ENCODE measurements at regions not wholly inside any gene's neighbourhood (a gene's known extent, or its start where the extent isn't known, plus 50 kb on each side); places are given as distances from the start of the nearest gene placed in this dataset.
"Not testable (repeated sequence)": the region's sequence is repeated elsewhere in the genome, so short reads cannot be mapped to it uniquely, and the experiment has no call there.

DNA sequence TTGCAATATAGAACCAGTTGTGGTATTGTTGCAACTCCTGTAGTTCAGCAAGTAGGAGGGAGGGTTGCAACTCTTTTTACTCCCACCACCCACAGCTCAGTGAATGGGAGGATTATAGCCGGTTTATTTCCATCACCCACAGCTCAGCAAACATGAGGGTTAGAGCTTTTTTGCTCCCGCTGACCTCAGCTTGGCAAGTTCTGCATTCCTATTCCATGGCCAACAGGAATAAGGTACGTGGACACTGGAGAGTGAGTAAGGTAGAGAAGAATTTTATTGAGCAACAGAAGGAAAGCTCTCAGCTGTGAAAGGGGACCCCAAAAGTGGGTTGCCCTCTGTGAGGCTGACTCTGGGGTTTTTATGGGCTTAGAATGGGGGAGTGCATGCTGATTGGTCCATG is 167.1 kb upstream of the SMIM30 start:
- no peaks in the 10 kb centered on the region for H3K4me1 Mint-ChIP-seq
- peaks cover 5% of the 10 kb centered on the region for H3K9me3 Mint-ChIP-seq
- no peaks in the 10 kb centered on the region for H3K36me3 Mint-ChIP-seq (ENCODE audit: insufficient read depth)
- no peak for DNase-seq (ENCODE audit: low spot score in 2 of 2)
- H3K4me3 Mint-ChIP-seq: no peak overlapping the region
- ATAC-seq (replicated peaks; ENCODE audit: extremely low read depth, poor library complexity, severe bottlenecking): no peak
- H3K27me3 Mint-ChIP-seq: no peaks in the 10 kb centered on the region
- no peak overlapping the region for H3K27ac Mint-ChIP-seq (ENCODE audit: low read depth)

DNA sequence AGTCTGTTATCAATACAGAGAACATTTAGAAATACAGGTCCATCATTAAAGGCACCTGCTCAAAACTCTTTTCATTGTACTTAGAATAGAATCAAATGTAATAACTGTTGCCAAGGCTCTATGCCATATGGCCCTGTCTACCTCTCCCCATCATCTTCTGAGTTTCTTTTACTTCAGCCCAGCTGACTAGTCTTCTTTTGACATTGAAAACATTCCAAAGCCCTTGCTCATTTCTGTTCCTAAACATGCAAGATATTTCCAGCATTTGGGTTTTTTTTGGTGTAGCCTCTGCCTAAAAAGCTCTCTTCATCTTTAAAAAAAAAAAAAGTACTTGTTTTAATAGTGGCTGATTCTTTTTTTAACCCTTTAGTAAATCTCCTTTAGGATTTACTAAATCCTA is 165.5 kb upstream of the SMIM30 start:
- Mint-ChIP-seq H3K27ac (ENCODE audit: low read depth) (no peak overlapping the region), H3K27me3 (no peaks in the 10 kb centered on the region), H3K36me3 (ENCODE audit: insufficient read depth) (no peaks in the 10 kb centered on the region), H3K4me3 (no peak overlapping the region), H3K9me3 (peaks cover 5% of the 10 kb centered on the region), H3K4me1 (no peaks in the 10 kb centered on the region)
- no peak for DNase-seq (ENCODE audit: low spot score in 2 of 2)
- no peak for ATAC-seq (replicated peaks; ENCODE audit: extremely low read depth, poor library complexity, severe bottlenecking)

DNA sequence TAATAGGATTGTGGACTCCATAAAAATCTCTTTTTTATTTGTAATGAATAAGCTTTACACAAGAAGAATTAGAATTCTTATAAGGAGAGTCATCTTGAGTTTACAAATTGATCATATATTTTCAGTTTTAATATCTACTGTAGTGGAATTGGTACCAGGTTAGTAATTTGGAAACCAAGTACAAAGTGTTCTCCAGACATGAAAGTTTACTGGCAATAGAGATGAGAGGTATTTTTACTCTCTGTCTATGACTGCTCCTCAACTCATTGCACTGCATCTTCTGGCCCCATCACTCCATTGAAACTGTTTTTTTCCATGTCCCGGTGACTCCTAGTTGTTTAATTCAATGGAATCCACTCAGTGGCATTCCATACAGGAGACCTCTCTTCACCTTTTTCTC is 164.5 kb upstream of the SMIM30 start:
- Mint-ChIP-seq H3K9me3 (peaks cover 5% of the 10 kb centered on the region), H3K36me3 (ENCODE audit: insufficient read depth) (no peaks in the 10 kb centered on the region), H3K4me3 (no peak overlapping the region), H3K4me1 (no peaks in the 10 kb centered on the region), H3K27ac (ENCODE audit: low read depth) (no peak overlapping the region), H3K27me3 (no peaks in the 10 kb centered on the region)
- DNase-seq (ENCODE audit: low spot score in 2 of 2): no peak
- ATAC-seq (replicated peaks; ENCODE audit: extremely low read depth, poor library complexity, severe bottlenecking): no peak

DNA sequence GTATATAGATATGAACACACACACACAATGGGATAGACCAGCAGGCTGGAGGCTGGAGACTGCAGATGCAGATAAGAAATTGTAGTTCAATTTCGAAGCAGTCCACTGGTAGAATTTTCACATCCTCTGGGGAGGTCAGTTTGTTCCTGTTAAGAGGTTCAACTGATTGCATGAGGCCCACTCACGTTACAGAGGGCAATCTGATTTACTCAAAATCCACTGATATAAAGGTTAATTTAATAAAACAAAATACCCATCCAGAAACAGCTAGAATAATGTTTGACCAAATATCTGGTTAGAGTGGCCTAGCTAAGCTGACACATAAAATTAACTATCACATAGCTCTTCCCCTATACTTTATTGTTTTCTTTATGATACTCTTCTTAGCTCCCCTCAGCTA is 162.9 kb upstream of the SMIM30 start:
- no peak overlapping the region for H3K27ac Mint-ChIP-seq (ENCODE audit: low read depth)
- H3K27me3 Mint-ChIP-seq: no peaks in the 10 kb centered on the region
- H3K9me3 Mint-ChIP-seq: no peaks in the 10 kb centered on the region
- H3K4me3 Mint-ChIP-seq: no peak overlapping the region
- H3K36me3 Mint-ChIP-seq (ENCODE audit: insufficient read depth): no peaks in the 10 kb centered on the region
- H3K4me1 Mint-ChIP-seq: no peaks in the 10 kb centered on the region
- DNase-seq (ENCODE audit: low spot score in 2 of 2) (no peak), ATAC-seq (replicated peaks; ENCODE audit: extremely low read depth, poor library complexity, severe bottlenecking) (no peak)

DNA sequence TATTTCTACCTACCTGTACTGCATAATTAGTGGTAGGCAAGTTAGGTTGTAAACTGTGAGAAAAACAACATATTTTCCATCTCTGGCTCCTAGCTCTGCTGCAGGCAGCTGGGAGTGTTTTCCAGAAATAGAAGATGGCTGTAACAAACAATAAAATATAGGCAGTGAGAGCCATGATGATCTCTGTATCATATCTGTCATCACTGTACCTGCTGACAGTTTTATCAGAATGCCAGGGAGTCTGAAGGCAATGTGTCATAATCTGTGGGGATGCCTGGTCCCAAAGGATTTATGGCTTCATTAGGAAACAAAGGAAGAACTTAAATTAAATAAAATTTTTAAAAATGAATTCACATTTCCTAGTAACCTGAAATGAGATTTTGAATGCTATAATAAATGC is 160.9 kb upstream of the SMIM30 start:
- DNase-seq (ENCODE audit: low spot score in 2 of 2) (no peak), ATAC-seq (replicated peaks; ENCODE audit: extremely low read depth, poor library complexity, severe bottlenecking) (no peak)
- H3K27ac Mint-ChIP-seq (ENCODE audit: low read depth): no peak overlapping the region
- H3K27me3 Mint-ChIP-seq: no peaks in the 10 kb centered on the region
- no peak overlapping the region for H3K4me3 Mint-ChIP-seq
- H3K36me3 Mint-ChIP-seq (ENCODE audit: insufficient read depth): no peaks in the 10 kb centered on the region
- no peaks in the 10 kb centered on the region for H3K9me3 Mint-ChIP-seq
- H3K4me1 Mint-ChIP-seq: no peaks in the 10 kb centered on the region

DNA sequence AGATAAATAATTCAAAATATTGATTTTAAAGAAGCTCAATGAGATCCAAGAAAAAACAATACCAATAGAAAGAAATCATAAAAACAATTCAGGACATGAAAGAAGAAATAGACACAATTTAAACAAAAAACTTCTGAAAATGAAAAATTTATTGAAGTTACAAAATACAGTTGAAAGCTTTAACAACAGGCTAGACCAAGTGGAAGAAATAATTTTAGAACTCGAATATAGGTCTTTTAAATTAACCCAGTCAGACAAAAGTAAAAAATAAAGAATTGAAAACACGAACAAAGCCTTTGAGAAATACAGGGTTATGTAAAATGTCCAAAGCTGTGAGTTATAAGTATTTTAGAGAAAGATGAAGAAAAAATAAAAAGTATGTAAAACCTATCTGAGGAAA is 152.4 kb upstream of the SMIM30 start:
- Mint-ChIP-seq H3K27me3 (no peaks in the 10 kb centered on the region), H3K4me1 (no peaks in the 10 kb centered on the region), H3K27ac (ENCODE audit: low read depth) (no peak overlapping the region), H3K36me3 (ENCODE audit: insufficient read depth) (no peaks in the 10 kb centered on the region), H3K4me3 (no peak overlapping the region), H3K9me3 (peaks cover 27% of the 10 kb centered on the region)
- DNase-seq (ENCODE audit: low spot score in 2 of 2) (no peak), ATAC-seq (replicated peaks; ENCODE audit: extremely low read depth, poor library complexity, severe bottlenecking) (no peak)

DNA sequence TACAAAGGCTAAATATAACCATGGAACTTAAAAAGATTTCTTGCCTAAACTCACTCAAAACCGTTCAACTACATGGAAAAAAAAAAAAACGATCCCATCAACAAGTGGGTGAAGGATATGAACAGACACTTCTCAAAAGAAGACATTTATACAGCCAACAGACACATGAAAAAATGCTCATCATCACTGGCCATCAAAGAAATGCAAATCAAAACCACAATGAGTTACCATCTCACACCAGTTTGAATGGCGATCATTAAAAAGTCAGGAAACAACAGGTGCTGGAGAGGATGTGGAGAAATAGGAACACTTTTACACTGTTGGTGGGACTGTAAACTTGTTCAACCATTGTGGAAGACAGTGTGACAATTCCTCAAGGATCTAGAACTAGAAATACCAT is 151.2 kb upstream of the SMIM30 start:
- H3K27ac Mint-ChIP-seq (ENCODE audit: low read depth); H3K27me3 Mint-ChIP-seq; DNase-seq (ENCODE audit: low spot score in 2 of 2); H3K36me3 Mint-ChIP-seq (ENCODE audit: insufficient read depth); ATAC-seq (replicated peaks; ENCODE audit: extremely low read depth, poor library complexity, severe bottlenecking); H3K4me1 Mint-ChIP-seq; H3K4me3 Mint-ChIP-seq: not testable (repeated sequence)
- peaks cover 27% of the 10 kb centered on the region for H3K9me3 Mint-ChIP-seq

DNA sequence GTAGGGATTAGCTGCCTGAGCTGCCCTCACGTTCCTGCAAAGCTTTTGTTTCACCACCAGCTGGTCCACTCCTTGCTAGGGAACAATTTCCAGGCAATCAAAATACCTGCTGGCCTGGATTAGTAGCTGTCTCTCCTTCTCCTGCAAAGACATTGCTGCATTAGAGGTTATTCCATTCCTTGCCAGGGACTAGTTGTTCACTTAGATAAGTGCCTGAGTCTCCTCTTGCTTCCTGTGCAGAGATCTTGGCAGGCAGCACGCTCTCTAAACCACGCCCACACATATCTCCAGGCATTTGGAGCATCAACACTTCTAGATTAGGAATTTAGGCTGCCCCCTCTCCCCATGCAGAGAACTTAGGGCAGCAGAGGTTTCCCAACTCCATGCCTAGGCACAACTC is 150.4 kb upstream of the SMIM30 start:
- Mint-ChIP-seq H3K4me3 (no peak overlapping the region), H3K36me3 (ENCODE audit: insufficient read depth) (no peaks in the 10 kb centered on the region), H3K9me3 (peaks cover 26% of the 10 kb centered on the region), H3K27me3 (no peaks in the 10 kb centered on the region), H3K4me1 (no peaks in the 10 kb centered on the region), H3K27ac (ENCODE audit: low read depth) (no peak overlapping the region)
- no peak for DNase-seq (ENCODE audit: low spot score in 2 of 2)
- ATAC-seq (replicated peaks; ENCODE audit: extremely low read depth, poor library complexity, severe bottlenecking): no peak

DNA sequence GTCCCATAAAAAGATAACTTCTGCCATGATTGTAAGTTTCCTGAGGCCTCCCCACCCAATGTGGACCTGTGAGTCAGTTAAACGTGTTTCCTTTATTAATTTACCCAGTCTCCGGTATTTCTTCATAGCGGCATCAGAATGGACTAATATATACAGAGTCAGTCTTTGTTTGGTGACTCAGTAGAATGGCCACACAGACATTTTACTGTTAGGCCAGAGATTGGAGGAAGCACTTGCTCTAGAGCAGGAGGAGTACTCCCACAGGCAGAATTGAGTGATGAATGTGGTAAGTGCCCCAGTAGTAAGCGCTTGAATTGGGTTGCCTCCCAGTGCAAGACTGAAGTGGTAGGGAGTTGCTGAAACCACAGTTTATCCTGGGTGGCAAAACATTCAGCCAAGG is 149.5 kb upstream of the SMIM30 start:
- Mint-ChIP-seq H3K36me3 (ENCODE audit: insufficient read depth) (no peaks in the 10 kb centered on the region), H3K9me3 (peaks cover 24% of the 10 kb centered on the region), H3K27me3 (no peaks in the 10 kb centered on the region), H3K27ac (ENCODE audit: low read depth) (no peak overlapping the region), H3K4me3 (no peak overlapping the region), H3K4me1 (no peaks in the 10 kb centered on the region)
- DNase-seq (ENCODE audit: low spot score in 2 of 2) (no peak), ATAC-seq (replicated peaks; ENCODE audit: extremely low read depth, poor library complexity, severe bottlenecking) (no peak)

DNA sequence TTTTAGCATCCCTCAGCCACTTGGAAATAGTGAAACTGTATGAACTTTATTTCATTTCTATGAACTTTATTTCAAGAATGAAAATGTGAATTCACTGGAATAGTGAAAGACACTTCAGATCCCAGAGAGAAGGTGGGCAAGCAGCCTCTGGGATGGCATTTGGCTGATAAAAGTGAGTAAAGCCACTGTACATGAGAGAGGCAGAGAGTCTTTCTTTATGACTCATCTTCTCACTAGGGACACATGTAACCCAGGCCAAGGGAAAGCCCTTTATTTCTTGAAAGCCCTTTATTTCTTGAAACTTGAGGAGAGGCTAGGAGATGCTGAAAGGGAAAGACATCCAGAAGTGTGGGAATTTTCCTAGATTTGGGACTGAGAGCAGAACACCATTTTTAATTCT is 148.9 kb upstream of the SMIM30 start:
- Mint-ChIP-seq H3K27ac (ENCODE audit: low read depth) (no peak overlapping the region), H3K9me3 (peaks cover 24% of the 10 kb centered on the region), H3K4me1 (no peaks in the 10 kb centered on the region), H3K27me3 (no peaks in the 10 kb centered on the region), H3K4me3 (no peak overlapping the region), H3K36me3 (ENCODE audit: insufficient read depth) (no peaks in the 10 kb centered on the region)
- ATAC-seq (replicated peaks; ENCODE audit: extremely low read depth, poor library complexity, severe bottlenecking) (no peak), DNase-seq (ENCODE audit: low spot score in 2 of 2) (no peak)

DNA sequence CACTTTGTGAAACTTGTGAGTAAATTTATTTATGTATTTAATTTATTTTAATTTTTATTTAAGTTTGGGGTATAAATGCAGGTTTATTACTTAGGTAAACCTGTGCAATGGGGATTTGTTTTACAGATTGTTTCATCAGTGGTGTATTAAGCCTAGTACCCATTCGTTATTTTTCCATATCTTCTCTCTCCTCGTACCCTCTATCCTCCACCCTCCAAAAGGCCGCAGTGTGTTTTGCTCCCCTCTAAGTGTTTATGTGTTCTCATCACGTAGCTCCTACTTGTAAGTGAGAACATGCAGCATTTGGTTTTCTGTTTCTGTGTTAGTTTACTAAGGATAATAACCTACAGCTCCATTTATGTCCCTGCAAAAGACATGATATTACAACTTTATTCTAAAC is 145.4 kb upstream of the SMIM30 start:
- Mint-ChIP-seq H3K9me3 (peaks cover 6% of the 10 kb centered on the region), H3K27me3 (no peaks in the 10 kb centered on the region), H3K4me3 (no peak overlapping the region), H3K4me1 (no peaks in the 10 kb centered on the region), H3K27ac (ENCODE audit: low read depth) (no peak overlapping the region), H3K36me3 (ENCODE audit: insufficient read depth) (no peaks in the 10 kb centered on the region)
- DNase-seq (ENCODE audit: low spot score in 2 of 2): no peak
- ATAC-seq (replicated peaks; ENCODE audit: extremely low read depth, poor library complexity, severe bottlenecking): no peak

DNA sequence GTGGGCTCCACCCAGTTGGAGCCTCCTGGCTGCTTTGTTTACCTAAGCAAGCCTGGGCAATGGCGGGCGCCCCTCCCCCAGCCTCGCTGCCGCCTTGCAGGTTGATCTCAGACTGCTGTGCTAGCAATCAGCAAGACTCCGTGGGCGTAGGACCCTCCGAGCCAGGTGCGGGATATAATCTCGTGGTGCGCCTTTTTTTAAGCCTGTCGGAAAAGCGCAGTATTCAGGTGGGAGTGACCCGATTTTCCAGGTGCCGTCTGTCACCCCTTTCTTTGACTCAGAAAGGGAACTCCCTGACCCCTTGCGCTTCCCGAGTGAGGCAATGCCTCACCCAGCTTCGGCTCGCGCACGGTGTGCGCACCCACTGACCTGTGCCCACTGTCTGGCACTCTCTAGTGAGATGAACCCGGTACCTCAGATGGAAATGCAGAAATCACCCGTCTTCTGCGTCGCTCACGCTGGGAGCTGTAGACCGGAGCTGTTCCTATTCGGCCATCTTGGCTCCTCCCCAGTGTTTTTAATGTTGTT is 144.9 kb upstream of the SMIM30 start:
- not testable (repeated sequence) for H3K4me3 Mint-ChIP-seq; ATAC-seq (replicated peaks; ENCODE audit: extremely low read depth, poor library complexity, severe bottlenecking); H3K27ac Mint-ChIP-seq (ENCODE audit: low read depth); DNase-seq (ENCODE audit: low spot score in 2 of 2); H3K9me3 Mint-ChIP-seq; H3K4me1 Mint-ChIP-seq; H3K27me3 Mint-ChIP-seq; H3K36me3 Mint-ChIP-seq (ENCODE audit: insufficient read depth)

DNA sequence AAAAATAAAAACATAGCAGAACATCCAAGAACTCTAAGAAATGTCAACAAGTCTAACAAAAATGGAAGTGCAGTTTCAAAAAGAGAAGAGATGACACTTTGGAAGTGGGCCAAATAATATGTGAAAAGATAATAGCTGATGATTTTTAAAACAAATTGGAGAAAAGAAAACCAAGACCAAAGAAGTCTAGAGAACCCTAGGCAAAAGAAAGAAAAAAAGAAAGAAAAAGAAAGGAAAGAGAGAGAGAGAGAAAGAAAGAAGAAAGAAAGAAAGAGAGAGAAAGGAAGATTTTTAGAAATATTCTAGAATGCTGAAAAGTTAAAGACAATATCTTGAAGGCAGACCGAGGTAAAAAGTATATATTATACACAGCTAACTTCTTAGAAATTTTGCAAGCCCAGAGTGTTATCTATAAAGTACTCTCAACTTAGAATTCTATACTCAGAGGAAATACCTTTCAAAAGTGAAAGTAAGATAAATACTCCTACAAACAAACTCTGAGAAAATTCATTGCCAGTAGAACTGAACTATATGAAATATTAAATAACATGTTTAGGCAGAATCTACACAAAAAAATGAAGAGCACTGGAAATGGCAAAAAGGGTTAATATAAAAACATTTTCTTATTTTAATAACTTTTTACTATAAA is 138.7 kb upstream of the SMIM30 start:
- H3K4me1 Mint-ChIP-seq: no peaks in the 10 kb centered on the region
- no peak for ATAC-seq (replicated peaks; ENCODE audit: extremely low read depth, poor library complexity, severe bottlenecking)
- peaks cover 6% of the 10 kb centered on the region for H3K9me3 Mint-ChIP-seq
- H3K4me3 Mint-ChIP-seq: no peak overlapping the region
- no peak for DNase-seq (ENCODE audit: low spot score in 2 of 2)
- H3K27ac Mint-ChIP-seq (ENCODE audit: low read depth): no peak overlapping the region
- no peaks in the 10 kb centered on the region for H3K27me3 Mint-ChIP-seq
- H3K36me3 Mint-ChIP-seq (ENCODE audit: insufficient read depth): no peaks in the 10 kb centered on the region

DNA sequence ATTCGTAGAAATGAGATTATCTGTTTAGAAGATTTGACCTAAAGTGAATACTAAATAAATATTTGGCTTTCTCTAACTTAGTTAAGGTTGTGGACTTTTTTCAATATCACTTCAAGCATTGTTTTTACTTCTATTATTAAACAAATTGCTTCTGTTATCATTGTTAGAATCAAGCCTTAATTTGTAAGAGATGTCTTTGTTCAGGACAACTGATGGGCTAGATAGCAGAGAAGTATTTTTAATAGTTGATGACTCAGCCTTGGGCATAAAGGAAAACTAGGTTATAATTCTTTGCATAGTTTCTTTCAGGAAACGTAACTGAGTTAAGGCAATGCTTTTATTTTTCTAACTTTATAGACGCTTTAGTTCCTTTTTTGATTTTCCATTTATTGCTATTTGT is 128.8 kb upstream of the SMIM30 start:
- ATAC-seq (replicated peaks; ENCODE audit: extremely low read depth, poor library complexity, severe bottlenecking): no peak
- no peak for DNase-seq (ENCODE audit: low spot score in 2 of 2)
- no peak overlapping the region for H3K27ac Mint-ChIP-seq (ENCODE audit: low read depth)
- H3K27me3 Mint-ChIP-seq: no peaks in the 10 kb centered on the region
- no peaks in the 10 kb centered on the region for H3K4me1 Mint-ChIP-seq
- H3K36me3 Mint-ChIP-seq (ENCODE audit: insufficient read depth): no peaks in the 10 kb centered on the region
- no peak overlapping the region for H3K4me3 Mint-ChIP-seq
- peaks cover 16% of the 10 kb centered on the region for H3K9me3 Mint-ChIP-seq

Data from central memory CD8-positive, alpha-beta T cell (primary cell).